ENCODE measurements at regions not wholly inside any gene's neighbourhood (a gene's known extent, or its start where the extent isn't known, plus 50 kb on each side); places are given as distances from the start of the nearest gene placed in this dataset.

DNA sequence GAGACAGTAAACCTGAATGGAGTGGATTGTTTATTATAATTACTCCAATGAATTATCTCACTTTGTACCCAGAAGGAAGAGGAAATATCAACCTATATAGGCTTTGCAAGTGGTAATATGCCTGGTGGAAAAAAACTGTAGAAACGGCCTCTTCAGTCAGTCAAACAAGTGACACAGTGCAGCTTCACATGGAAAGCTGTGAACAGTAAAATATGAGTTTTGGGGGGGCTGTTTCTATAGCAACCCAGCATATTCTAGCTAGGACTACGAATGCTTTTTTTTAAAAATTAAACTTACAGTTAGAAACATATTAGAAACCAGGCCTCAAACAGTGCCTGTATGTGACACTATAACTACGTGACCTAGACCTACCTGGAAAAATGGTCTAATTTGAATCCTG lies 150.1 kb downstream of the PPP1R2C start:
- Histone ChIP-seq H3K36me3 (ENCODE audit: low read length) (no peaks in the 10 kb centered on the region), H3K79me2 (ENCODE audit: insufficient read depth, low read length) (no peaks in the 10 kb centered on the region), H3F3A (ENCODE audit: insufficient read depth) (no peaks in the 10 kb centered on the region), H4K20me1 (ENCODE audit: low read depth, low read length) (no peaks in the 10 kb centered on the region), H3K27ac (ENCODE audit: low read depth, low read length) (no peak overlapping the region), H2AFZ (ENCODE audit: low read depth, low read length, severe bottlenecking) (no peak overlapping the region), H3K9me2 (replicated peaks; ENCODE audit: insufficient read depth, low read length) (no peaks in the 10 kb centered on the region), H3K4me2 (ENCODE audit: low read depth, low read length, poor library complexity, severe bottlenecking) (no peak overlapping the region), H3K9me3 (ENCODE audit: insufficient read depth, low read length) (no peaks in the 10 kb centered on the region), H3K4me3 (ENCODE audit: insufficient read depth, low read length, poor library complexity, severe bottlenecking) (no peak overlapping the region), H3K27me3 (ENCODE audit: low read length) (no peaks in the 10 kb centered on the region), H3K9ac (ENCODE audit: low read length) (no peak overlapping the region)
- no peak for TF ChIP-seq EZH2phosphoT487 (conservative IDR thresholded peaks at IDR 0.05; ENCODE audit: low read length)
- TF ChIP-seq, protein P1, sequence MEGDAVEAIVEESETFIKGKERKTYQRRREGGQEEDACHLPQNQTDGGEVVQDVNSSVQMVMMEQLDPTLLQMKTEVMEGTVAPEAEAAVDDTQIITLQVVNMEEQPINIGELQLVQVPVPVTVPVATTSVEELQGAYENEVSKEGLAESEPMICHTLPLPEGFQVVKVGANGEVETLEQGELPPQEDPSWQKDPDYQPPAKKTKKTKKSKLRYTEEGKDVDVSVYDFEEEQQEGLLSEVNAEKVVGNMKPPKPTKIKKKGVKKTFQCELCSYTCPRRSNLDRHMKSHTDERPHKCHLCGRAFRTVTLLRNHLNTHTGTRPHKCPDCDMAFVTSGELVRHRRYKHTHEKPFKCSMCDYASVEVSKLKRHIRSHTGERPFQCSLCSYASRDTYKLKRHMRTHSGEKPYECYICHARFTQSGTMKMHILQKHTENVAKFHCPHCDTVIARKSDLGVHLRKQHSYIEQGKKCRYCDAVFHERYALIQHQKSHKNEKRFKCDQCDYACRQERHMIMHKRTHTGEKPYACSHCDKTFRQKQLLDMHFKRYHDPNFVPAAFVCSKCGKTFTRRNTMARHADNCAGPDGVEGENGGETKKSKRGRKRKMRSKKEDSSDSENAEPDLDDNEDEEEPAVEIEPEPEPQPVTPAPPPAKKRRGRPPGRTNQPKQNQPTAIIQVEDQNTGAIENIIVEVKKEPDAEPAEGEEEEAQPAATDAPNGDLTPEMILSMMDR (IDR thresholded peaks at IDR 0.05; ENCODE audit: insufficient read depth, low read length, poor library complexity, severe bottlenecking), result no peak

DNA sequence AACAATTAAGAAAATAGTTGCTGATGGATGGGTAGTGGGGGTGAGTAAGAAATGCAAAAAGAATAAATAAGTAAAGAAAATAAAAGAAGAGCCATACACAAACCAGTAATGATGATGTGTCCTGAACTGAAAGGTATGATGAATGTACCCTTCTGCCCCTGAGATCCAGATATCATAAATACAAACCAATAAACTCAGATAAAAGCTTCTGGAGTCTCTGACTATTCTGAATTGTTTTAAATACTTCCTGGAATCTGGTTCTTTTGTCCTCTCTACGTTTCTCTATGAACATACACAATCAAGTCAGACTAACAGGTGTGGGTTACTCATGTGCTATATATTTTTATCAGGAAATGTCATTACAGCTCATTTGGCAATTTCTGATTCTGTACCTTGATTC lies 153.4 kb downstream of the PPP1R2C start:
- Histone ChIP-seq H3K9ac (ENCODE audit: low read length) (no peak overlapping the region), H3K9me3 (ENCODE audit: insufficient read depth, low read length) (no peaks in the 10 kb centered on the region), H4K20me1 (ENCODE audit: low read depth, low read length) (no peaks in the 10 kb centered on the region), H3K79me2 (ENCODE audit: insufficient read depth, low read length) (no peaks in the 10 kb centered on the region), H3K9me2 (replicated peaks; ENCODE audit: insufficient read depth, low read length) (no peaks in the 10 kb centered on the region), H3F3A (ENCODE audit: insufficient read depth) (no peaks in the 10 kb centered on the region), H3K36me3 (ENCODE audit: low read length) (no peaks in the 10 kb centered on the region), H3K4me2 (ENCODE audit: low read depth, low read length, poor library complexity, severe bottlenecking) (no peak overlapping the region), H3K4me3 (ENCODE audit: insufficient read depth, low read length, poor library complexity, severe bottlenecking) (no peak overlapping the region), H3K27ac (ENCODE audit: low read depth, low read length) (no peak overlapping the region), H3K27me3 (ENCODE audit: low read length) (no peaks in the 10 kb centered on the region), H2AFZ (ENCODE audit: low read depth, low read length, severe bottlenecking) (no peak overlapping the region)
- TF ChIP-seq, protein P1 (IDR thresholded peaks at IDR 0.05; ENCODE audit: insufficient read depth, low read length, poor library complexity, severe bottlenecking), result no peak
- no peak for TF ChIP-seq EZH2phosphoT487 (conservative IDR thresholded peaks at IDR 0.05; ENCODE audit: low read length)

DNA sequence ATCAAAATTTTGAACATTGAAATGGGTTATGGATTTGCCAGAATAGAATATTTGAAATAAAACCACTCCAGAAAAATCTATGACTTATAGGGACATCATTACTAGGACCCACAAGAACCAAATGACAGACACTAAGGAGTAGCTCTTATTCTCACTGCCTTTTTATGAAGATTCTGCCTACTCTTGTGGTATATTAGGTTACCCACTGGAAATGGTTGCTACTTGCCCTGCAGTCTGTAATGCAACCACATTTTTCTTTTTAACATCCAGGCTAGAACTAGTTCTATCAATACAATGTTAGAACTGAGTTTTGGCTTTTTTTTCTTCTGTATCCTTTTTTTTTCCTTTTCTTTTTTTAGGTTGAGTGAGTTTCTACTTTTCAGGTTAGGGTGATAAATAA lies 158.9 kb downstream of the PPP1R2C start:
- Histone ChIP-seq H3K36me3 (ENCODE audit: low read length) (no peaks in the 10 kb centered on the region), H3K27ac (ENCODE audit: low read depth, low read length) (no peak overlapping the region), H3F3A (ENCODE audit: insufficient read depth) (0 out of 2 replicates have a peak, but pooled peaks cover 8% of the 10 kb centered on the region), H3K27me3 (ENCODE audit: low read length) (no peaks in the 10 kb centered on the region), H3K4me3 (ENCODE audit: insufficient read depth, low read length, poor library complexity, severe bottlenecking) (no peak overlapping the region), H3K9ac (ENCODE audit: low read length) (no peak overlapping the region), H3K4me2 (ENCODE audit: low read depth, low read length, poor library complexity, severe bottlenecking) (no peak overlapping the region), H3K79me2 (ENCODE audit: insufficient read depth, low read length) (no peaks in the 10 kb centered on the region), H3K9me3 (ENCODE audit: insufficient read depth, low read length) (no peaks in the 10 kb centered on the region), H3K9me2 (replicated peaks; ENCODE audit: insufficient read depth, low read length) (no peaks in the 10 kb centered on the region), H4K20me1 (ENCODE audit: low read depth, low read length) (no peaks in the 10 kb centered on the region), H2AFZ (ENCODE audit: low read depth, low read length, severe bottlenecking) (no peak overlapping the region)
- no peak for TF ChIP-seq EZH2phosphoT487 (conservative IDR thresholded peaks at IDR 0.05; ENCODE audit: low read length)
- TF ChIP-seq, protein P1 (IDR thresholded peaks at IDR 0.05; ENCODE audit: insufficient read depth, low read length, poor library complexity, severe bottlenecking), result no peak

Data from SU-DHL-6 (cell line).